Pulmonary artery endothelial cell (primary cell): ENCODE measurements at regions not wholly inside any gene's neighbourhood (a gene's known extent, or its start where the extent isn't known, plus 50 kb on each side); places are given as distances from the start of the nearest gene placed in this dataset.

Experiments used
- DNase-seq: peaks from one replicate; pipeline ENCODE4 v3.0.0-alpha.2; 2011; ENCODE audit warnings: low read depth, low spot score

DNA sequence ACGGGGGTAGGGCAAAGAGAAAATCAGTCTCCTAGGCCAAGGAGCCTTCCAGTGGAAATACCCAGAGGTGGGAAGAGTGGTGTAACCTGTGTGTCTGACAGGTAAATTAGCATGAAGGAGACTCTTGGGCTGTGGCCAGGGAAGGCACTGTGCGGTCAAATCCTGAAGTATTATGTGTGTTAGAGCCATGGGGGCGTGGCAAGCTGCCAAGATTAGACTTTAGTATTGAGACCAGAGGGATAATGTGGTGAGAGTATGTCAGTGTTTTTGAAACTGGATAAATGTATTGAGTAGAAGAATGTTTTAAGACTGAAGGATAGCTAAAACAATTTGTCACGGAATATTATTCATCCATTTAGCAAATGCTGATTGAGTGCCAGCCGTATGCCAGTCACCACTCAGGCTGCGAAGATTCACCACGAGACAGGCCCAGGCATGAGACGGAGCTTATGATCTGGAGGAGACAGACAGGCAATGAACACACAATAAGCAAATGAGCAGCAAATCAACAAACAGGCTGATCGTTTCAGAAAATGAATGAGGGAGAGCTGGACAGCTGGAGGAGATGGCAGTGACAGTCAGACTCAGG, 445.9 kb downstream of the MCTP2 start:
- no peak for DNase-seq

DNA sequence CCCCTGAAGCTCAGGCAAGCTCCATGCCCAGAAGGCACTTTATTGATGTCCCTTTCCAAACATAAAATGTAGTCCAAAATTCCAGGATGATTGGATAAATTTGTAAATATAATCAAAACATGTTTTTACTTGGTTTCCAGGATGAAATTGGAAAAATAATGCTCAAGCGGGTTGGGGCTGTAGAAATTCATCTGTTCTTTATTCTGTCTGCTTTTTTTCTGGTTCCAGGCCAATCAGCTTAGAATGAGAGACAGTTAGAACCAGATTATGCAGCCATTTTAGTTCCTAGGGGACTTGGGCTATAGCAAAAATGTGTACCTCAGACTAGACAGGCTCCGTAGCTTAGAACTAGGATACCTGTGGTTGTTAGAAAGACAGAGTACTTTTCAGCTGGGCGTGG, 450.8 kb downstream of the MCTP2 start:
- no peak for DNase-seq

DNA sequence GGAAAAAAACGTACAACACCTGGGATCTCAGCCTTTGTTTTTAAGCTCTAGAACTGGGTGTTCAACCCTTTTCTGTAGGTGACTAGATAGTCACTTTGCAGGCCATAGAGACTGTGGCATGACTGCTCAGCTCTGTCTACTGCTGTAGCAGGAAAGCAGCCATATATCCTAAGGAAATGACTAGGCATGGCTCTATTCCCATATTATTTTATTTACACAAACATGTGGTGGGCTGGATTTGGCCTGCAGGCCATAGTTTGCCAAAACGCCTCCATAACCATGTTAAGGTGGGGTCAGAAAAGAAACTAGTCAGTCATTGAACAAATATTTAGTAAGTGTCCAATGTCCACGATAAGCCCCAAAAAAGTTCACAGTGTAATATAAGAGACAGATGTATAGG, 452.5 kb downstream of the MCTP2 start:
- DNase-seq = peak; percentile 24

DNA sequence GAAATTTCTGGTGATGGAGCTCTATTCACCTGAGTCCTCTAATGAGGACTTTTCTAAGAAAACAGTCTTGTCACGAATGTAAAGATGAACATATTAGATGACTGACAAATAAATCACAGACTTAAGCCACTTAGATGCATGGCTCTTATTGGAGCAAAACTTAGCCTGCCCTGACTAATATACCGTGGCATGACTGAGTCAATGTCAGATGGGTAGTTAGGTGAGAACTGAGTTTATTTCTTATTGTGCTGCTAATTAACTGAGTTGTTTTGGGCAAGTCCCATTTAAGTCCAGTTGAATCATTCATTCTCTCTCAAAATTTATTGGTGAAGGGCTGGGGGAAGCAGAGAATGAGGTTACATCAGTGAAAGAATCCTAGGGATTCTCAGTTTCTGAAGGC, 459.8 kb downstream of the MCTP2 start:
- DNase-seq = no peak

DNA sequence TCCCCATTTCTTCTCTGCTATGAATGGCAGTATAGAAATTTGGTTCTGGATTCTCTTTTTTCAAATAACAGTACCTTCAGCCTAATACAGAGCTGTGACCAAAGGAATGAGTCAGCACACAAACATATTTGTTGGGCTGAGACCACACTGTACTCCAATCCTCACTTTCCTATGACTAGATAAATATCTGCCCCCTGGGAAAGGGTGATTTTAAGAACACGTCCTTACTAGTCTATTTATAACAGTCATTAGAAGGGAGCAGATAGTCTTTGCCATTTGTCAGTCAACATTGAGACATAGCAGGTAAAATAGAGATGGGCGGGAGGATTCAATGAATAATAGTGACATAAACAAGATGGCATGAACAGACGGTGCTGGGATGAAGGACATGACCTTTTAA, 461.3 kb downstream of the MCTP2 start:
- DNase-seq = no peak

DNA sequence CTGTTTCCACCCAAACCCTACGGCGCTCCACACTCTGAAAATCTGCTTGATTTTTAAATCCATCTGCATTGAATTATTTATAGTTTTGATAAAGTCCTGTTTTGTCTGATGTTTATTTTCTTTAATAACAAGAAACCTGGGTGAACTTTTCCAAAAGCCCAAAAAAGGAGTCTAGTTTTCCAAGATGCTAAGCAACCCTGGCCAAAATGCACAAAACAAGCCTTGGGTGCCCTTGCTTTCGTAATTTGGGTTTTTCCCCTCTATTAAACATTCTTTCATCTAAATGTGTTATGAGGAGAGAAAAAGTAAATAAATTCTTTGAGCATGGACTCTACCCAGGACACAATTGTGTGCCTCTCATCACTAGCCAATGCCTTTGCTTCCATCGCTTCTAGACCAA, 468.9 kb downstream of the MCTP2 start:
- no peak for DNase-seq

DNA sequence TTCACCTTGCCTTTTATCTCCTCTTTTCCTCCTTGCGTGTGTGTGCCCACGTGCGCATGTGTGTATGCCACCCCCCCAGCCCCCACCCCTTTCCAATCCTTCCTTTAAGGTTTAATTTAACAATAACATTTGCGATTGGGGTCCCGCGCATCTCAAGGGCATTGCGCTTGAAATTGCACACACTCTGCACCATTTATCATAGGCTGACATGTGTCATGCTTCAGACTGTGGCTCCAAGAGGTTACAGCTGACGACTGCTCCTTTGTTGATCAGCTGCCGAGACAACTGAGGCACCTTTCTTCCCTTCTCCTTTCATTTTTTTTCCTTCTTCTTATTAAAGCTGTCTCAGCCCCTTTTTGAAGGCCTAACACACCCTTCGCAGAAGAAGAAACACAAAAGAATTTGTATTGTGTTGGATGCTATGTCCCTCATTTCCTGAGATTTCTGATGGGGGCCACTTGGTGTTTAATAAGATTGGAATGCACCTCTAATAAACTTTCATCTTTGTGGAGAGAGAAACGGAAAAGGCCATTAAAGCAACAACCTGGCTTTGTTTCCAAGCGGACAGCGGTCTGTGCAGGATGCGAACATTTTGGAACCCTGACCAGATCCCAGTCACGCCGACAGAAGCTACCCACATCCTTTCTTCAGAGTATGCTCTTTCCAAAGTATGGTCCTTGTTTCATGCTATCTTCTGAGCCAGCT, 470.1 kb downstream of the MCTP2 start:
- DNase-seq = peak; percentile 20

DNA sequence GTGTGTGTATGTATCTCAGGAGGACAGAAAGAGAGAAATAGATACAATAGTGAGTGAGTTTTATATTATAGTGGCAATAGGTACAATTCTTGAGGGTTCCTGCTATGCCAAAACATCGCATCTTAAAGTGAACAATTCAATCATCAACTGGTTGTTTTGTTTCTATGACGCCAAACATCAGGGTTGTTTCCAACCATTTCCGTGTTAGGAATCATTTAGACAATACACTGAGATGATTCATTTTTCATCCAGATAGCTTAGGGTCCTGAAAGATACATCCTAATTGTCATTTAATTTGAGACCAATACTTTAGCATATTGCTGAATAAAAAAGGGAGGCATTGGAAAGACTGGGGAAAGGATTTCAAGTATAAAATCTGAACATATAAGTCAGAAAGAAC, 472.2 kb downstream of the MCTP2 start:
- peak; percentile 57 for DNase-seq

DNA sequence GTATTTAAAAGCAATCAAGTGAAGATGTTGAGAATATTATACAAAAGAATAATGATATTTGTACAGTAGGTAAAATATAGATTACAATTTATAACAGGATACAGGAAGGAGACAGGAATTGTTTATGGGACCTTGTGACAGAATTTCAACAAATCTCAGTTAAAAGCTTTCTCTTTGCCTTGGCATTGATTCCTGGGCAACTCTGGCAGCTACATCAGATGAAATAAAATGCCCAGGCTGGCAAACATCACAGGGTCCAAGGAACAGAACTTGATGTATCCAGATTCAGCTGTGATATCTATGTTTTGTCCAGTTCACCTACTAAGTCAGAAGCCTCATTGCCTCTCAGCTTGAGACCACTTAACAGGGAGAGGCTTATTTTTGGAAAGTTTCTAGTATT, 473.1 kb downstream of the MCTP2 start:
- no peak for DNase-seq

DNA sequence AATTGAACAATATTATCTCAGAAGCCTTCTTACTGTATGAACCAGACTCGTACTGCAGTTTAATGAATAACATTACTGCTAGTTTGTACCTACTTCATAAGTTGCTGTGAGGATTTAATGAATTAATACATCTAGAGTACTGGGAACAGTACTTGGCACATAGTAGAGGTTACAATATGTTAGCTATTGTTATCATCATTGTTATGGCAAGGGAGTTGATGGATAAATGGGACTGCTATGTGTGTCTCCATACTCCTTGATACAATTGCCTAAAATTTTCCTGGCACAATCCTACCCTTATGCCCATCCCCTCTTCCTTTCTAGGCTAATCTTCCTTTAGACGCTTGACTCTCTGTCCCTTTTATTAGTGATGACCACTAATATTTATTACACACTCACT, 473.6 kb downstream of the MCTP2 start:
- DNase-seq = no peak

DNA sequence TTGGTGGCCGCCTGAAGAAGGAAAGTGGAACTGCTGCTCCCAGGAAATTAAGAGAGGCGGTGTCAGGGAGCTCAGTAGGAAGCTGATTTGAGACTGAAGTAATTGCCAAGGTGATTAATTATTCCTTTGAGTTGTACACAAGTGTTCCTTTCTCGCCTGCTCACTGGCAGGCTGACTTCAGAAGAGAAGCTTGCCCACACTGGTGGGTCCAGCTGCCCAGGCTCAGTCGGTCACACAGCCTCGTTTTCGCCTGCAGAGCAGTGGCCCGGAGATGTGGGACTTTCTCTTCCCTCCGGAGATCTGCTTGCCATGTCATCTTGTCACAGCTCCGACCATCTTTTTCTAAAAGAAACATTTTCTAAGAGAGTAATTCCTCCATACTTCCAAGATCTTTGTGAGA, 478.0 kb downstream of the MCTP2 start:
- DNase-seq = no peak

DNA sequence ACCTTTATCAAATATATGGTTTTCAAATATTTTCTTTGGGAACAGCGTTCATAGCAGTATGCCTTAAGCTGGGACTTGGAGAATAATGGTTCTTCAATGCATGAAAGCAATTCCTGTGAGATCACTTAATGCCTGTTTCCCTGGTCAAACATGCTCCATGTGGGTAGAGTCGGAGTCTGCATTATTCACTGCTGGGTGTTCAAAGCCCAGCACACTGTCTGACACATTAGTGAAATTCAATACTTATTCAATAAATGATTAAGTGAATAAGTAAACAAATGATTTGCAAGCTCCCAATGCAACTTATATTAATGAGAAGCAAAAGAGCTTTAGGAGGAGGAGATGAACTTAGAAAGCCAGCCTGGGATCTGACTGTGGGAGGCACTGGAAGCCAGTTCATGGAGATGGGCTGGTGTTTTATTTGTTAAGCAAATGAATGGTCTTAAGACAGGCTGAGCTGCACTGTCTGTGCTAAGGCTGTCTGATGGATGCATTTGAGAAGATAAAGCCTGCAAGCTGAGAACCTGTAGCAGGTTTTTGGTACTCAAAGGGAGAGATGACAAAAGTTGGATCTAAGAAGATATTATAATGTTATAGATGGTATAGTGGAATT, 490.8 kb downstream of the MCTP2 start:
- DNase-seq = no peak

DNA sequence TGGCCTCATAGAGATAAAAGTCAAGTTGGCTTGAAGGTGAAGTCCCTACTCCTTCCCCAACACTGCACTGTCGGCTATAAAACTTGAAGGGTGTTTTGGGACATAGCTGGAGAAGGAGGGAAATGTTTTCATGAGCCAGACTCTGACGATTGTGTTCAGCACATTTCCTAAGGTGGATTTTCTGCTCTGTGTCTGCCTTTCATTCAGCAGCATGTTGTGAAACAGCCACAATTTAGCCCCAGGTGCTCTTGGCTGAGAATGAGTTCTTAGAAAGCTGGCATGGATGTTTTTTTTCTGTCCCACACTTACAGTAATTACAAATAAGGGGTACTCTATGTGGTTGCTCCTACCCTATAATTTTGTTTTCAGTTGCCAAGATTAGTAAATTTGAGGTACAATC, 492.4 kb downstream of the MCTP2 start:
- no peak for DNase-seq

DNA sequence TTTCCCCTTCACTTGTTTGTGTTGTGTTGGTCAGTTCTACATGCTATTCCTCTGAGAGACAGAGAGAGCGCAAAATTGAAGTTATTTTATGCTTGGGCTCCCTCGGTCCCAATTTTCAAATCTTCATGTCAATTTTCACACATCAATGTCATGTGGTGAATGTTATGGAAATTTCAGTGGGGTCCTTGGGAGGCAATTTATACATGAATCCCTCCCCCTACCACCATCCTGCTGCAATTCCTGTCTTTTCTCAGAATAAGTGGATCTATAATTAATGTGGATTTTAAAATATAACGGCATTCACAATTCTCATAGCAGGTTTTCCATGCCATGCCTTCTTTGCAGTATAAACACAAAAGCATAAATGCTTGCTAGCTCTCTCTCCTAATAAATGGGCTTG, 499.9 kb downstream of the MCTP2 start:
- DNase-seq = no peak

DNA sequence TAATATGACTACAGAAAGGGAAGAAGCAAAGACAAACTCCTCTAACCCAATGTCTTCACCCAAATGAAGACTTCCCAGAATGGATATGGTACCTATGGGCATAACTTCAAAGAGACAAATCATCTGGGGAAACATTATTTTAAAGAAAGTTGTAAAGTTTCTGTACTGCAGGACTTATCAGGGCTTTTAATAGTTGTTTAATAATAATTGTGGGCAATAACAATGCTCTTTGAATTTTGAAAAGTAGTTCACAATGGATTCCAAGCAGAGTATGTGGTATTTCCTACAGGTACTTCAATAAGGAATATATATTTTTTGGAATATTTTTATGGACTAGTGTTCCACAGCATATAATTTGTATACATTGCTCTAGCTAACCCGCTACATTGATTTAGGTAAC, 503.1 kb downstream of the MCTP2 start:
- no peak for DNase-seq

DNA sequence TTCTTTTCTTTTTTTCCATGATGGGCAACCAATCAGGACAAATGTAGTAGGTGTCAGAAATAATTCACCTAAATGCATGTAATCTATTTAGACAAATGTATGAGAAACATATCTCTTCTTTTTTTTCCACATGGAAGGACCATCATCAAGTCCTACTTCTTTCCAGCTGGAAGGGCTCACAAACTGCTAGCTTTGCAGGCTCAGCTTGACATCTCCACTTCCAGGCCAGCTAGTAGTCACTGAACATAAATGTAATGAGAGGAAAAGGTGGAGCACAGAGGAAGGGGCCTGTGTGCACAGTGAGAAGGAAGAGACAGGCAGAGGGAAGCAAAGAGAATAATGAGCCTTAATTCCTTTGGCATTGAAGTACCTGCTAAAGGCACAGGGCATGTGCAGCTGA, 504.9 kb downstream of the MCTP2 start:
- DNase-seq = no peak

DNA sequence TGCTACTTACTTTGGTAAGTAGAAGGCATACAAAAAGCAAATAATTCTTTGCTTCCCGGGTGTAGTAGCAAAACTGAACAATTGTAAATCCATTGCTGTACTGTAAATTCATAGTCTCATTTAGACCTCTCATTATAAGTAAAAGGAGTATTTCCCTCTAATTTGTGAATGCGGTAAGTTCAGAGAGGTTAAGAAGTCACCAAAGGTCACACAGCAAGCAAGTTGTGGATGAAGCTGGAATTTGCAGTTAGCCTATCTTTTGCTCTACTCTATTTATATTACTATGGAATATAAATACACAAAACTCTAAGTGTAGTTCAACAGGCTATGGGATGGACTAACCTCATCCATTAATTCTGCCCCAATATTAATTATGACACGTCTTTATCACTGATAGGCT, 508.3 kb downstream of the MCTP2 start:
- DNase-seq = no peak

DNA sequence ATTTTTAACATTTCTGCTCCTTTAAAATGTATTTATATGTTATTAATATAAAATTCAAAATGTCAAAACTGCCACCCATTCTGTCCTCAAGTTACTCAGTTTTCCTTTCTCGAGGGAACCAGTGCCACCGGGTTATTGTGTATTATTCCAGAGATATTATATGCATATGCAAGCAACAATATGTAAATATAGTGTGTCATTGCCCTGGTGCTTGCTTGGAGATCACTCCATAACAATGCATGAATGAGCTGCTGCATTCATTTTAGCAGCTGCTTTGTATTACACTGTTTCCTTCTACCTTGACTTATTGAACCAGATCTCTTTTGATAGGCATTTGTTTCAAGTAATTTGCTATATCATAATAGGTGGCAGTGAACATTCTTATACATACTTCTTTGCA, 509.1 kb downstream of the MCTP2 start:
- no peak for DNase-seq

DNA sequence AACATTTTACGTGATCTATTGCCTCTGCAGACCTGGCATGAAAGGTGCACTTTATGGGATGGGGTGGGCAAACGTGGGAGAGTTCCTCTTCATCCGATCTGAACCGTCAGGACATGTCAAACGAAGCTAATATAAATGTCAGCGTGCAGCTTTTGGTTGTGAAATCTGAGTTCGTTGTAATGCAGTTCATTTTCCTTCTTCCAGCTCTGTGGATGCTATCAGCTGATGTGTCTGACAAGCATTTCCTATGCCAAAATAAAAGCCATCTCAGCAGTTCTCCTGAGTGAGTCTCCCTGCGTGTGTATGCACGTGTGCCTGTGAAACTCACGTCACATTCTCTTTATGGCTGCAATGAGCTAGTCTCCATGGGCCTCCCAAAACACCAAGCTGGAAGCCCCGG, 512.3 kb downstream of the MCTP2 start:
- DNase-seq = no peak

DNA sequence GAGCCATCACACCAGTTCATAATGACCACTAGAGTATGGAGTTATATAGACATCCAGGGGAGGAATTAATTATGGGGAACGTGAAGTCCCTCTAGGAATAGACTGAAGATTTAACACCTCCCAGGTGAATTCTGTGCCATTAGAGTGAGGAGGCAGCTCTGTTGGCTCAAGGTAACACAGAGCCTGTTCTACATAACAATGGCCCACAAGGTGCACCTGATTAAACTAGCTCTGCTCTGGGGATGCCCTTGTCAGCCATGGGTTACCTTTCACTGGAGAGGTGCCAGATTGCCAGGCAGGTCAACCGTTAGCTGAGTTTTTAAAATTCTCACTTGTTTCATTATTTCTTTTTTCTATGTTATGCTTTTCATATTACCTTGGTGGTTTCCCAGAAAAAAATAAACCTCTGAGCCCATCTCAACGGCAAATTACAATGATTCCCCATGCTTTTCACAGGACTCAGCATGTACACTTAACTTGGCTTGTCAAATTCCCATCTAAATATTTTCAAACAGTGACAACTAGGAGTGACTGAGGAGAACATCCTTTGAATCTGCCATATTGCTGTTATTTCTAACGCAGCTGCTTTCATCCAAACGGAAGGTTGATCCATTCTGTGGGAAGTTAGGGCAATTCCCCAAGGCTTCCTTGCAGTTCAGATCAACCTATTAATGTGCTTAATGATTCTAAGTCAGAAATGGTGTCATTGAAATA, 512.9 kb downstream of the MCTP2 start:
- no peak for DNase-seq

DNA sequence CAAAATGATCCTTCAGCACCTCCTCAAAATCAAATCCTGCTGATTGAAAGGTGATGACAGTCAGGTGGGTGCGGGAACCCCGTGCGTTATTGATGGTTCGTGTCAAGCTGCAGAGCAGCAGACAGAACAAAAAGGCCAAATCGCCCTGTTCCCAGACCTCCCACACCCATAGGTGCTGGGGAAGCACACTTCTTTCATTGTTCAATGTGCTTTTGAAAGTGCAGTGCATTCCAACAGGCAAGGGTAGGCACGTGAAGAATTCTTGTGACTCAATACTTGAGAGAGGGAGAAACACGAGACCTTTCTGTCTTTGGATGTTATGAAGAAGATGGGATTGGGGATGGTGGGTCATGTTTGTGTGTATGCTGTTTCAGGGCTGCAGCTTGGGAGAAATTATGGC, 514.0 kb downstream of the MCTP2 start:
- DNase-seq = no peak

DNA sequence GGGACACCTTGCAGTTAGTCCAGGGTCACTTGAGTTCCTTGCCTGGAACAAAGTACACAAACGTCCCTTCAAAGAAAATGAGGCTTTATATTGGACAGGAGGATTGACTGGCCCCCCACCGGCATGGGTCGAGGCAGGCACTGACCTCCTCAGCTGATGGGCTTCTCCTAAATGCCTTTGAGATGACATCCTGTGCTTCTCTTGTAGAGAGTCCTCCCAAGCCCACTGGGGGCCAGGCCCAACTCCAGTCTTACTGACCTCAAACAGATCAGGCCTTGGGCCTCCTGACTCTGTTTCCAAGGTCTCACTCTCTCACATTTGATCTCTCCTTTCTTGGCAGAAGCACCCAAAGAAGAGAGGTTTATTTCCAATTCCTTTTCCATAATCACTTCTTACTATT, 516.1 kb downstream of the MCTP2 start:
- DNase-seq = no peak
